ENCODE measurements at regions not wholly inside any gene's neighbourhood (a gene's known extent, or its start where the extent isn't known, plus 50 kb on each side); places are given as distances from the start of the nearest gene placed in this dataset.

DNA sequence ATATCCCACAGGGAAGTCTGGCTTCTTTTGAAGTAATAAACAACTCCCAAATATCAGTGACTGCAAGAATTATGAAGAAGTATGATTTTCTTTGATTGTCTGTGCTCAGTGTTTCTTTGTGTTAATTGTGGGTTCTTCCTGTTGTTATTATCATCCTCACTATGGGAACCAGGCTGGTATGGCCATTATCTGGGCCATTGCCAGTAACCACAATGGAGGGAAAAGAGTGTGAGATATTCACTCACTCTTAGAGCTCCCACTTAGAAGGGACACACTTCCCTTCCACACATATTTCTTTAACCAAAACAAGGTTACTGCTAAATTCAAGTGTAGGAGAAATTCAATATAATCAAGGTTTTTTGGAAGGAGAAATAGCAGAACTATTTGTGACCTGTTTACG, 503.7 kb downstream of the SLC6A15 start:
- TF ChIP-seq, protein P1, sequence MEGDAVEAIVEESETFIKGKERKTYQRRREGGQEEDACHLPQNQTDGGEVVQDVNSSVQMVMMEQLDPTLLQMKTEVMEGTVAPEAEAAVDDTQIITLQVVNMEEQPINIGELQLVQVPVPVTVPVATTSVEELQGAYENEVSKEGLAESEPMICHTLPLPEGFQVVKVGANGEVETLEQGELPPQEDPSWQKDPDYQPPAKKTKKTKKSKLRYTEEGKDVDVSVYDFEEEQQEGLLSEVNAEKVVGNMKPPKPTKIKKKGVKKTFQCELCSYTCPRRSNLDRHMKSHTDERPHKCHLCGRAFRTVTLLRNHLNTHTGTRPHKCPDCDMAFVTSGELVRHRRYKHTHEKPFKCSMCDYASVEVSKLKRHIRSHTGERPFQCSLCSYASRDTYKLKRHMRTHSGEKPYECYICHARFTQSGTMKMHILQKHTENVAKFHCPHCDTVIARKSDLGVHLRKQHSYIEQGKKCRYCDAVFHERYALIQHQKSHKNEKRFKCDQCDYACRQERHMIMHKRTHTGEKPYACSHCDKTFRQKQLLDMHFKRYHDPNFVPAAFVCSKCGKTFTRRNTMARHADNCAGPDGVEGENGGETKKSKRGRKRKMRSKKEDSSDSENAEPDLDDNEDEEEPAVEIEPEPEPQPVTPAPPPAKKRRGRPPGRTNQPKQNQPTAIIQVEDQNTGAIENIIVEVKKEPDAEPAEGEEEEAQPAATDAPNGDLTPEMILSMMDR (IDR thresholded peaks at IDR 0.05), result no peak
- TF ChIP-seq EZH2 (IDR thresholded peaks at IDR 0.05) (no peak), EZH2phosphoT487 (IDR thresholded peaks at IDR 0.05) (no peak)

All from neural progenitor cell (in vitro differentiated cells).